ENCODE measurements at regions not wholly inside any gene's neighbourhood (a gene's known extent, or its start where the extent isn't known, plus 50 kb on each side); places are given as distances from the start of the nearest gene placed in this dataset.

- Mint-ChIP-seq H3K9me3 (no peaks in the 10 kb centered on the region), H3K4me1 (no peaks in the 10 kb centered on the region), H3K27ac (no peak overlapping the region), H3K36me3 (no peaks in the 10 kb centered on the region), H3K4me3 (no peak overlapping the region), H3K27me3 (no peaks in the 10 kb centered on the region)
- DNase-seq (ENCODE audit: low spot score in 2 of 2) (no peak), ATAC-seq (ENCODE audit: low read depth) (no peak)
Measured at GRCh38 chr3:110474397-110474796, 597.2 kb upstream of the NECTIN3 start.

DNA sequence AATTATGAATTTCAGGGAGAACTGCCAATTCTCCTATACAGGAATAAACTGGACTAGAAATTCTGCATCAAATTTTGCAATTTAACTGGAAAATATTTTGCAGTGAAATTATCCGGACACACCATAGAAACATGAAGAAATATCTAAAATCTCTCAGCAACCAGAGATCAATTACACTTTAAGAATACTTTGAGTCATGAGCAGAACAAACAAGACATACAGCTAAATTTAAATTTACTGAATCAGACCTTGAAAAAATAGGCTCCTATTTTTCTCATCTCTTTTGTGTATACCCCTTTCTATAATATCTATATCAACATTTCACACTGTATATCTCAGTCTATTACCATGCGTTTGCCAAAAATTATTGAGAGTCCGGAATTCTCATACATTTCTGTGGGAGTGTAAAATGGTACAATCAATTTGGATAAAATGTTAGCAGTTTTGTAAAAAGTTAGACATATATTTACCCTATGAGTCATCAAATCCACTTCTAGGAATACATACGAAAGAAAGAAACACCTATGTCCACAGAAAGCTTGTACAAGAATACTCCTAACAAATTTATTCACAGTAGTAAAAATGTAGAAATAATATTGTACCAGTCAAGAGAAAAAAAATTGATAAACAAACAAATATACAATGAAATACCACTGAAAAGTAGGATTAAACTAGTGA is 593.1 kb upstream of the NECTIN3 start:
- Mint-ChIP-seq H3K9me3 (peaks cover 2% of the 10 kb centered on the region), H3K4me1 (no peaks in the 10 kb centered on the region), H3K27ac (no peak overlapping the region), H3K27me3 (no peaks in the 10 kb centered on the region), H3K36me3 (no peaks in the 10 kb centered on the region), H3K4me3 (no peak overlapping the region)
- no peak for ATAC-seq (ENCODE audit: low read depth)
- DNase-seq (ENCODE audit: low spot score in 2 of 2) = no peak

DNA sequence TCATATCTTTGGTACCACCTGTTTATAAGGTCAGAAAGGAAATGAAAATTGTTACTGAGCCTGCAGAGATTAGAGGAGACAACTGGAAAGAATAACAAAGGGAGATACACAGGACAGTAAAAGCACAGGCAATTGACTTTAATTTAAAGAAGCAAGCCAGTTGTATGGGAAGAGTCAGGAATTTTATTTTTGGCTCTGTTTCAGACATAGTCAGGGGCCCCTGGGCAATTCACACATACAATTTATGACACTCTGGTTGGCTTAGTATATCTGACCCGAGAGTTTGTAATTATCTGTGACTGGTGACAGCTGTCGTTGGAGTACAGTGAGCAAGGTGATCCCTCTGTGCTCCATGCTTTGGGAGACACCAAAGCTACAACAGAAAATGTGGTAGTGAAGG is 591.9 kb upstream of the NECTIN3 start:
- DNase-seq (ENCODE audit: low spot score in 2 of 2) = no peak
- Mint-ChIP-seq H3K36me3 (peaks cover 3% of the 10 kb centered on the region), H3K9me3 (peaks cover 5% of the 10 kb centered on the region), H3K4me3 (no peak overlapping the region), H3K27ac (no peak overlapping the region), H3K4me1 (no peaks in the 10 kb centered on the region), H3K27me3 (no peaks in the 10 kb centered on the region)
- ATAC-seq (ENCODE audit: low read depth) = no peak

GRCh38 chr3:110485389-110485788 is 586.2 kb upstream of the NECTIN3 start:
- H3K9me3 Mint-ChIP-seq = peaks cover 17% of the 10 kb centered on the region
- DNase-seq (ENCODE audit: low spot score in 2 of 2) (no peak), ATAC-seq (ENCODE audit: low read depth) (no peak)
- no peak overlapping the region for H3K4me3 Mint-ChIP-seq
- peaks cover 3% of the 10 kb centered on the region for H3K36me3 Mint-ChIP-seq
- no peak overlapping the region for H3K27ac Mint-ChIP-seq
- H3K4me1 Mint-ChIP-seq = no peaks in the 10 kb centered on the region
- no peaks in the 10 kb centered on the region for H3K27me3 Mint-ChIP-seq

DNA sequence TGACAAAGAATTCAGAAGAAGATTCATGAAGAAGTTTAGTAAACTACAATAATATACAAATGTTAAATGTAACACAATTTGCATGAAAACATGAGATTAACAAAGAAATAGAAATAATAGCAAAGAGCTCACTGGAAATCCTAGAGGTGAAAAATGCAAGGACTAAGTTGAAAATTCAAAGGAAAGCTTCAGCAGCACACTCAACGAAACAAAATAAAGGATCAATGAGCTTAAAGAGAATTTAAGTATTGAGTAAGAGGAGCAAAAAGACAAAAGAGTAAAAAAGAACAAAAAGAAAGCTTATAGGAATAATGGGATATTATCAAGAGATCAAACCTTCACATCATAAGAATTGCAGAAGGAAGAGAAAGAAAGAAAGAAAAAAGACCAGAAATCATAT is 583.8 kb upstream of the NECTIN3 start:
- Mint-ChIP-seq H3K36me3 (peaks cover 3% of the 10 kb centered on the region), H3K4me3 (no peak overlapping the region), H3K27ac (no peak overlapping the region), H3K9me3 (peaks cover 18% of the 10 kb centered on the region), H3K27me3 (no peaks in the 10 kb centered on the region), H3K4me1 (no peaks in the 10 kb centered on the region)
- ATAC-seq (ENCODE audit: low read depth) (no peak), DNase-seq (ENCODE audit: low spot score in 2 of 2) (no peak)

- H3K4me1 Mint-ChIP-seq = no peaks in the 10 kb centered on the region
- no peak for ATAC-seq (ENCODE audit: low read depth)
- no peaks in the 10 kb centered on the region for H3K27me3 Mint-ChIP-seq
Measured at GRCh38 chr3:110491413-110491812, 580.2 kb upstream of the NECTIN3 start.

GRCh38 chr3:110492876-110493275 is 578.7 kb upstream of the NECTIN3 start:
- no peaks in the 10 kb centered on the region for H3K27me3 Mint-ChIP-seq

More at GRCh38 chr3:110491413-110491812, 580.2 kb upstream of the NECTIN3 start:
- Mint-ChIP-seq H3K4me3 (no peak overlapping the region), H3K27ac (no peak overlapping the region), H3K36me3 (no peaks in the 10 kb centered on the region), H3K9me3 (peaks cover 13% of the 10 kb centered on the region)
- no peak for DNase-seq (ENCODE audit: low spot score in 2 of 2)

DNA sequence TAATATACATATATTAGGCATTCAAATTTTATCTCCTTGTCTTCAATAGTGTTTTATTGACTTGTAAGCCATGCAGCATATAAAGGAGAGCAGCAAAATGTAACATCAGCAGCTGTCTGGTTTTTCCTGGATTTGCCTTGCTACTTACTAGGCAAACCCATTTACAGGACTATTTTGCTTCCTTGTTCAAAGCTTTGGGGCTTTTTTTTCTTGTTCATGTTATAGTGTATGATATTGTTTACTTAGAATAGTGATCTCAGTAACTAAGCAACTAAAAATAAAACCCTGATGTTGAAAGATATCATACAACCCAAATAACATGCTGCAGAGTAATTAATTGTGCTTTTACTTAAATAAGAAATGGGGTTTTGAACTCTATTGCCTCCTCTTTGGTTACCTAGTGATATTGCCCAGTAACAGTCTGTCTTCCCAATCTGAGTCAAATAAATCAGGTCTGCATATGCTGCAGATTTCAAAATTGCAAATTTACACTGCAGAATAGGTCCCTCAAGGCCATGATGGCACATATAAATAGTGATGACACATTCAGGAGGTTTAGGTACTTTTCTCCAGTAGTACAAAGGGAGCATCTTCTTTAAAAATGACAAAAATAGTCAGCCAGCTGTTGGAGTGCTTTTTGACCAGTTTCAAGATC is 578.1 kb upstream of the NECTIN3 start:
- no peak for DNase-seq (ENCODE audit: low spot score in 2 of 2)
- Mint-ChIP-seq H3K9me3 (peaks cover 10% of the 10 kb centered on the region), H3K27ac (no peak overlapping the region), H3K4me3 (no peak overlapping the region), H3K27me3 (no peaks in the 10 kb centered on the region), H3K4me1 (no peaks in the 10 kb centered on the region), H3K36me3 (no peaks in the 10 kb centered on the region)
- ATAC-seq (ENCODE audit: low read depth) = no peak

More at GRCh38 chr3:110492876-110493275, 578.7 kb upstream of the NECTIN3 start:
- no peak for ATAC-seq (ENCODE audit: low read depth)
- Mint-ChIP-seq H3K4me3 (no peak overlapping the region), H3K36me3 (no peaks in the 10 kb centered on the region), H3K9me3 (peaks cover 10% of the 10 kb centered on the region), H3K27ac (no peak overlapping the region), H3K4me1 (no peaks in the 10 kb centered on the region)
- DNase-seq (ENCODE audit: low spot score in 2 of 2) = no peak

GRCh38 chr3:110494093-110494490 is 577.5 kb upstream of the NECTIN3 start:
- Mint-ChIP-seq H3K4me1 (no peaks in the 10 kb centered on the region), H3K4me3 (no peak overlapping the region), H3K27me3 (no peaks in the 10 kb centered on the region), H3K9me3 (peaks cover 9% of the 10 kb centered on the region), H3K27ac (no peak overlapping the region), H3K36me3 (no peaks in the 10 kb centered on the region)
- DNase-seq (ENCODE audit: low spot score in 2 of 2) (no peak), ATAC-seq (ENCODE audit: low read depth) (no peak)

DNA sequence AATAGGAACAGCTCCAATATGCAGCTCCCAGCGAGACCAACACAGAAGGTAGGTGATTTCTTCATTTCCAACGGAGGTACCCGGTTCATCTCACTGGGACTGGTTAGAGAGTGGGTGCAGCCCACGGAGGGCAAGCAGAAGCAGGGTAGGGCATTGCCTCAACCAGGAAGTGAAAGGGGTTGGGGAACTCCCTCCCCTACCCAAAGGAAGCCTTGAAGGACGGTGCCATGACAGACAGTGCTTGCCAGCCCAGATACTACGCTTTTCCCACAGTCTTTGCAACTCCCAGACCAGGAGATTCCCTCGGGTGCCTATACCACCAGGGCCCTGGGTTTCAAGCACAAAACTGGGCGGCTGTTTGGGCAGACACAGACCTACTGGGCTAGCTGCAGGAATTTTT is 576.9 kb upstream of the NECTIN3 start:
- H3K27me3 Mint-ChIP-seq = no peaks in the 10 kb centered on the region
- no peaks in the 10 kb centered on the region for H3K4me1 Mint-ChIP-seq
- H3K9me3 Mint-ChIP-seq = peaks cover 9% of the 10 kb centered on the region
- DNase-seq (ENCODE audit: low spot score in 2 of 2) (no peak), ATAC-seq (ENCODE audit: low read depth) (no peak)
- H3K36me3 Mint-ChIP-seq = no peaks in the 10 kb centered on the region
- no peak overlapping the region for H3K4me3 Mint-ChIP-seq
- no peak overlapping the region for H3K27ac Mint-ChIP-seq

- peaks cover 9% of the 10 kb centered on the region for H3K9me3 Mint-ChIP-seq
- no peak overlapping the region for H3K4me3 Mint-ChIP-seq
- DNase-seq (ENCODE audit: low spot score in 2 of 2) (no peak), ATAC-seq (ENCODE audit: low read depth) (no peak)
- no peaks in the 10 kb centered on the region for H3K36me3 Mint-ChIP-seq
- no peaks in the 10 kb centered on the region for H3K27me3 Mint-ChIP-seq
- H3K4me1 Mint-ChIP-seq = no peaks in the 10 kb centered on the region
- no peak overlapping the region for H3K27ac Mint-ChIP-seq
Measured at GRCh38 chr3:110495201-110495927, 576.3 kb upstream of the NECTIN3 start.

- no peak overlapping the region for H3K4me3 Mint-ChIP-seq
- DNase-seq (ENCODE audit: low spot score in 2 of 2) (no peak), ATAC-seq (ENCODE audit: low read depth) (no peak)
- H3K9me3 Mint-ChIP-seq = peaks cover 7% of the 10 kb centered on the region
- H3K27ac Mint-ChIP-seq = no peak overlapping the region
- no peaks in the 10 kb centered on the region for H3K4me1 Mint-ChIP-seq
- H3K36me3 Mint-ChIP-seq = no peaks in the 10 kb centered on the region
- no peaks in the 10 kb centered on the region for H3K27me3 Mint-ChIP-seq
Measured at GRCh38 chr3:110504401-110504800, 567.2 kb upstream of the NECTIN3 start.

DNA sequence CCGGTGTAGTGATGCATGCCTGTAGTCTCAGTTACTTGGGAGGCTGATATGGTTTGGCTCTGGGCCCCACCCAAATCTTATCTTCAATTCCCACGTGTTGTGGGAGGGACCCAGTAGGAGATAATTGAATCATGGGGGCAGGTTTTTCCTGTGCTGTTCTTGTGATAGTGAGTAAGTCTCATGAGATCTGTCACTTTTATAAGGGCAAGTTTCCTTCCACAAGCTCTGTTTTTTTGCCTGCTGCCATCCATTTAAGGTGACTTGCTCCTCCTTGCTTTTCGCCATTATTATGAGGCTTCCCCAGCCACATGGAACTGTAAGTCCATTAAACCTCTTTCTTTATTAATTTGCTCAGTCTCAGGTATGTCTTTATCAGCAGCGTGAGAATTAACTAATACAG is 566.7 kb upstream of the NECTIN3 start:
- Mint-ChIP-seq H3K4me1 (no peaks in the 10 kb centered on the region), H3K4me3 (no peak overlapping the region), H3K36me3 (no peaks in the 10 kb centered on the region), H3K27ac (no peak overlapping the region), H3K27me3 (no peaks in the 10 kb centered on the region), H3K9me3 (peaks cover 9% of the 10 kb centered on the region)
- no peak for ATAC-seq (ENCODE audit: low read depth)
- DNase-seq (ENCODE audit: low spot score in 2 of 2) = no peak

DNA sequence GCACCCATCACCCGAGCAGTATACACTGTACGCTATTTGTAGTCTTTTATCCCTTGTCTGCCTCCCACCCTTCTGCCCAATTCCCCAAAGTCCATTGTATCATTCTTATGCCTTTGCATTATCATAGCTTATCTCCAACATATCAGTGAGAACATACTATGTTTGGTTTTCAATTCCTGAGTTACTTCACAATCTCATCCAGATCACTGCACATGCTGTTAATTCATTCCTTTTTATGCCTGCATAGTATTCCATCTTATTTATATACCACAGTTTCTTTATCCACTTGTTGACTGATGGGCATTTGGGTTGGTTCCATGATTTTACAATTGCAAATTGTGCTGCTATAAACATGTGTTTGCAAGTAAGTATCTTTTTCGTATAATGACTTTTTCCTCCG is 564.7 kb upstream of the NECTIN3 start:
- DNase-seq (ENCODE audit: low spot score in 2 of 2) (no peak), ATAC-seq (ENCODE audit: low read depth) (no peak)

More for the DNA sequence above, 564.7 kb upstream of the NECTIN3 start:
- Mint-ChIP-seq H3K36me3 (no peaks in the 10 kb centered on the region), H3K27ac (no peak overlapping the region), H3K9me3 (peaks cover 12% of the 10 kb centered on the region), H3K4me1 (no peaks in the 10 kb centered on the region), H3K27me3 (no peaks in the 10 kb centered on the region), H3K4me3 (no peak overlapping the region)
